SK-N-SH (cell line): ENCODE measurements at regions not wholly inside any gene's neighbourhood (a gene's known extent, or its start where the extent isn't known, plus 50 kb on each side); places are given as distances from the start of the nearest gene placed in this dataset.

ENCODE experiments used
- ELF1 ChIP-seq: IDR thresholded peaks from 2 replicates; pipeline ENCODE4 v1.4.0; 2012
- EP300 ChIP-seq, 2 experiments: IDR thresholded peaks; 2 replicates each; pipeline versions ENCODE4 v1.4.0 to v1.6.1; 2012; ENCODE audit warnings: borderline replicate concordance in 1 of 2, low read depth in 1 of 2, low read length in 1 of 2
- FOXJ3 ChIP-seq: sonication (generic); formaldehyde crosslinking; IDR thresholded peaks from 2 replicates; pipeline ENCODE4 v1.5.1; 2020; ENCODE audit warnings: mild to moderate bottlenecking, missing genetic modification reagents
- TAF1 ChIP-seq: IDR thresholded peaks from 2 replicates; pipeline ENCODE4 v1.6.1; 2012; ENCODE audit warnings: low read depth, mild to moderate bottlenecking, low read length, moderate library complexity, borderline replicate concordance

GRCh38 chr3:46120983-46121382, 87.1 kb downstream of the CCR1 start:
- TF ChIP-seq EP300 (IDR thresholded peaks at IDR 0.05; ENCODE audit: borderline replicate concordance in 1 of 2, low read depth in 1 of 2, low read length in 1 of 2) (no peak), FOXJ3 (CRISPR knock-in tag) (no peak), TAF1 (no peak), ELF1 (no peak)
